GM19468 (cell line): ENCODE measurements at regions not wholly inside any gene's neighbourhood (a gene's known extent, or its start where the extent isn't known, plus 50 kb on each side); places are given as distances from the start of the nearest gene placed in this dataset.
"Not testable (repeated sequence)": the region's sequence is repeated elsewhere in the genome, so short reads cannot be mapped to it uniquely, and the experiment has no call there.

Experiments
- ATAC-seq: cut with Tn5 transposase; IDR thresholded peaks from one replicate; pipeline ENCODE4 v1.9.1; 2021; ENCODE audit warnings: mild to moderate bottlenecking, moderate library complexity, moderate number of reproducible peaks; ENCODE audit not compliant: unreplicated experiment; ENCODE audit errors: extremely low read depth

DNA sequence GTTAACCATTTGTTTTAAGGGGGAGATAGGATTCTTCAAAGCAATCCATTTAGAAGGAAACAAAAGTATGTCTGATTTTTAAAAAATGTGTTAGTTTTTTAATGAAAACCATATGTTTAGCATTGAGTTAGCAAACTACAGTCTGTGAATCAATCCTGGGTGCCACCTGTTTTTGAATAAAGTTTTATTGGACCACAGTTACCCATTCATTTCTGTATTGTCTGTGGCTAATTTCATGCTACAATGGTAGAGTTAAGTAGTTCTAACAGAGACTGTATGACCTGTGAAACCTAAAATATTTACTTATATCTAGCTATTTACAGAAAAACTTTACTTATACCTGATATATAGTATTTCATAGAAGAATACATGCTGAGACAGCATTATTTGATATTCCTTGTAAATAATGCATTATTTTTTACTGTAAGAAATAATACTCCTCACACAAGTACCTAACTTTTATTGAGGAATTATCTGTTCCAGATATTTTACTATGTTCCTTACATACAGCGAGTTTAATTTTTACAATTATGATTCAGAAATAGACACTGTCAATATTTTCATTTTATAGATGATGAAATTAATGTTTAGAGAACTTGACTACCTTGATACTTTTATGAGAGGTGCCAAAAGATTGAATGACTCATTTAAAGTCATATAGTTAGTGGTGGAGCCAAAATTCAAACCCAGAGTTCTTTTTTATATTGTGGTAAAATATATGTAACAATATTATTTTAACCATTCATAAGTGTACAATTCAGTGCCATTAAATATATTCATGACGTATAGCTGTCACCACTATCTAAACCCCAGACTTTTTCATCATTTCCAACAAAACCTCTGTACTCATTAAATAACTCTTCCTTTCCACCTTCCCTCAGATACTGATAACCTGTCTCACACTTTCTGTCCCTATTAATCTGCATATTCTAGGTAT is 122.0 kb downstream of the GLUD2 start:
- no peak for ATAC-seq

DNA sequence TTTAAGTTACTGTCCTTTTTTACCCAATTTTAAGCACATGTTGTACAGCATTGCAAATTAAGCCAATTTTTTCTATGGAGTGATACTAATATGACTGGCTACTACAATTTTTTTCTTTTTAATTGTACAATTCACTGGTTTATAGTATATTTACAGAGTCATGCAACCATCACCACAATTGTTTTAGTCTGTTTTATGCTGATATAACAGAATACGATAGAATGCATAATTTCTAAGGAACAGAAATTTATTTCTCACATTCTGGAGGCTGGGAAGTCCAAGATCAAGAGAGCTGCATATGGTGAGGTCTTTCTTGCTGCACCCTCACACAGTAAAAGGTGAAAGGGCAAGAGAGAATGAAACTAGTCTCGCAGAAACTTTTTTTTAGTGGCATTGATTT is 125.3 kb downstream of the GLUD2 start:
- no peak for ATAC-seq

DNA sequence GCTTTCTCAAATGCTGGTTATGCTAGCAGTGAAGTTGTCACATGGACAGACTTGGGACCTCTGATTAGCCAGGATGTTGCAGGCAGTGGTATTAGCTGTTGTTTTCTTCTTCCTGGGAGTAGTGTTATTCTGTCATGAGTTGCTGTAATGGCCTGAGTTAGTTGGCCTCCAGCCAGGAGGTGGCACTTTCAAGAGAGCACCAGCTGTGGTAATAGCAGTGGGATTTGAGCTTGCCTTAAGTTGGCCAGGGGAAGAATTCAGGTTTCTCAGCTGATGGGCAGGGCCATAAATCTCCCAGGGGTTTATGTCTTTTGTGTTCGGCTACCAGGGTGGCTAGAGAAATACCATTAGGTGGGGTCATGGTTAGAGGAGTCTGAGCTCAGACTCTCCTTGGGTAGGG is 132.6 kb downstream of the GLUD2 start:
- no peak for ATAC-seq

DNA sequence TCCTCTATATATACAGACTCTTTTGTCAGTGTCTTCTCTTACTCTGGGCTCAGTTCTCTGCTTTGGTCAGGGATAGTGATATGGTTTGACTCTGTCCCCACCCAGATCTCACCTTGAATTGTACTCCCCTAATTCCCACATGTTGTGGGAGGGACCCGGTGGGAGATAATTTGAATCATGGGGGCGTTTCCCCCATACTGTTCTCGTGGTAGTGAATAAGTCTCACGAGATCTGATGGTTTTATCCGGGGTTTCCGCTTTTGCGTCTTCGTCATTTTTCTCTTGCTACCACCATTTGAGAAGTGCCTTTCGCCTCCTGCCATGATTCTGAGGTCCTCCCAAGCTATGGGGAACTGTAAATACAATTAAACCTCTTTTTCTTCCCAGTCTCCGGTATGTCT is 144.4 kb downstream of the GLUD2 start:
- no peak for ATAC-seq

DNA sequence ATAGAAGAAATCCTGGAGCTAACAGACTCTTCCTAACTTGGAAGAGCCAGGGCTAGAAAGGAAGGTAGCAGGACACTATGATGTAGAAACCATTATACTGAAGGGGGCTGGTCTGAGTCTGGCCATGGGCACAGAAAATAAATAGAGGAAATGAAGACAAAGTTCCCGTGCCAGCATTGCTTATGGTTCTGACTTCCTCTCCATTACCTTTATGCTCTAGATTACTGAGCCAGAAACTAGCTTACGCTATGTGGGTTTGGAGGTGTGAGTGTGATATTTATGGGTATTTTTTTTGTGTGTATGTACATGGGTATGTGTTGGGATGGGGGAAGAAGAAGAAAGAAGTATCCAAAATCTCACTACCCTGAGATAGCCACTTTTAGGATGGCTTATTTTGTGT is 148.3 kb downstream of the GLUD2 start:
- no peak for ATAC-seq

DNA sequence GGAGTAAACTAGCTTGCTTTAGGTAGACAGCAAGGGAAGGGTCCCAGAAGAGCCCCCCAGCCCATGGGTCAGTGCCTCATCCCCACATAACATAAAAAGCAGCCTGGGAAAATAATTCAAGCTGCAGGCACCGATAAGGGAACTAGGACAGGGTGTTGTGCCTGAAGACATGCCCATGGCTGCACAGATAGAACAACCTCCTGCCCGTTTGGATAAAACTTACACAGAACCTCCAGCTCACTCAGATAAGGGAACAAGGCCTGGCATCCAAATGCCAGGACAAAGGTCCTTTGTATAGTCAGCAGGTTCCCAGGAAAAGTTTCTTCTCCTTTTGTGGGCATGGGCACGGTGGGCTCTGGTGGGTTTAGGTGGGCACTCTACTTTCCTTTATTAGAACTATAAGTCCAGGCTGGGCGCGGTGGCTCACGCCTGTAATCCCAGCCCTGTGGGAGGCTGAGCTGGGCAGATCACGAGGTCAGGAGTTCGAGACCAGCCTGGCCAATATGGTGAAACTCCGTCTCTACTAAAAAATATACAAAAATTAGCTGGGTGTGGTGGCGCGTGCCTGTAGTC is 149.5 kb downstream of the GLUD2 start:
- not testable (repeated sequence) for ATAC-seq

DNA sequence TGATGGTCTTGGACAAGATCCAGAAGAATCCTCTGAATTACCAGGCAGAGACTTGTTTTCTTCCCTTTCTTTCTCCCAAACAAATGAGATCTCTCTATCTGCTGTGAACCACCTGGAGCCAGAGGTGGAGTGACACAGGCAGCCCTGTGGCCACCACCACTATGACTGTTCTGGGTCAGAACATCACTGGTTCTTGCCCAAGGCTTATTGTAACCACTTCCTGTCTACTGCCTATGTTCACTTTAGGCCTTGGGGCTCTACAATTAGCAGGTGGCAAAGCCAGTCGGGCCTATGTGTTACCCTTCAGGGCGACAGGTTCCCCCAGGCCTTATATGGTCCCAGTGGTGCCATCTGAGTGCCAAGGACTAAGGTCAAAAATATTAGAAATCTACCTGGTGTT is 161.2 kb downstream of the GLUD2 start:
- no peak for ATAC-seq

DNA sequence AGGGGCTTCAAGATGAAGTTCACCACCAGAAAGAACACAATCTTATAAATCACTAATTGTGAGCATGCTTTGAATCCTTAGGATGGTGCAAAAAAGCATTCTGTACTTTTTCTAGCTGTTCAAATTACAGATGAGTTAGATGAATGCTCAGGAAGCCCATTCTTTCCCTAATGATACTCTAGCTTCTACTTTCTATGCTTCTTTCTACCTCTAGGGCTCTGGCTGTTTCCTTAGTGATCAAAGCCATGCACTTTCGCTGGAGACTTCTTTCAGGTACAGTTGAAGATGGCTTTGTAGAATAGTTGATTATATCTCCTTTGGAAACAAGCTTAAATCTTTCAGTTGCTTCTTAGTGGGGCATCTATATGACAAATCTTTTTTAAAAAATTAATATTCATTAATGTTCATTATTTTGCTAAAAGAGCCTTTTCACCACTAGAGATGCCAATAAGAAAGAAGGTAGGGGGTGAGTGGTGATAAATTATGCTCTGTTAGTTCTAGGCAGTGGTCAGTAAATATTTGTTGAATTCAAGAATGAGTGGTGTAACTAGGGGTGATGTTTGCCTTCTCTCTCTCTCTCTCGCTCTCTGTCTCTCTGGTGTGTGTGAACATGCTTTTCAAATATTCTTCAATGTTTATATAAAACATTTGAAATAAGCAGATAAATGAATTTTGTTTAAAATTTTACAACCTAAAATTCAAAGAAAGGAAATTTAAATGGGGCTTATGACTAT is 169.4 kb downstream of the GLUD2 start:
- no peak for ATAC-seq

DNA sequence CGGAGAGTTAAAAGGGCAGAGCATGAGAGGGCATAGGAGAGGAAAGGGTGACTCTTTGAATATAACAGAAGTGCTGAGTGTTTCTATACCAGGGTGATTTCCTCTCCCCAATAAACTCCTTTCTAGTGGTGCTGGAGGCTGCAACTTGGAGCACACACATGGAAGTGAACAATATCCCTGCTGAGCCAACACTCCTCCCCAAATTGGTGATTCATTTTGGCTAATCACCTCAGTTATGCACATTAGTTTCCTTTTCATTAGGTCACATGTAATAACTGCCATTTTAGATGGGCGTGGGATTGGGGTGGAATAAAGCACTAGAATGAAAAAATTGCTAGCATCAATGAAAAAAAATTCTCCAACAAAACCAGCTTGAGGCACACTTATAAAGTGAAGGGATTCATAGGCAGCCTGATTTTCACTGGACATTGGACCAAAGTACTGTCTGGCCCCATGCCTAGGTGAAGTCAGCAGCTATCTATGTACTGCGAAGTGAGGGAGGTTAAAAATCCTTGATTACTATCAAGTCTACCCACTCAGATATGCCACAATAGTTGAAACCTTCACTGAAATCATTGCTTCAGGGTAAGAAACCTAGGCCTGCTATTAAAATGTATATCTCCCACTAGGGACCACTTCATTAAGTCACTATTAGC is 174.0 kb downstream of the GLUD2 start:
- no peak for ATAC-seq

DNA sequence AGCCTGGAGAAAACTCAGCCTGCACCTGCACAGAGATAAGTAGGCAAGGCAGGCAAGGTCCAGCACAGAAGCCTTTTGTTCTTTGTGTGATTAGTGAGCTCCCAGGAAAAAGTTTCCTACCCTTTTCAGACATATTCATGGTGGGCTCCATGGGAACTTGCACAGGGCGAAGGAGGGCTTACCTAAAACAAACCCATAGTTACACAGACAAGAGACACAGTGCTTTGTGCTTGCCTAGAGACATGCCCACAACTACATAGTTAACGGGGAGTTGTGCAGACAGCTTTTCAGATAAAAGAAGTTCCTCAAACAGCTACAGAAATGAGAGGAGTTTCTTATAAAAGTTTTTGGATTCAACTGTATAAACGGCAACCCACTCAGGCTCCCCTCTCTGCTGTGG is 180.5 kb downstream of the GLUD2 start:
- no peak for ATAC-seq

DNA sequence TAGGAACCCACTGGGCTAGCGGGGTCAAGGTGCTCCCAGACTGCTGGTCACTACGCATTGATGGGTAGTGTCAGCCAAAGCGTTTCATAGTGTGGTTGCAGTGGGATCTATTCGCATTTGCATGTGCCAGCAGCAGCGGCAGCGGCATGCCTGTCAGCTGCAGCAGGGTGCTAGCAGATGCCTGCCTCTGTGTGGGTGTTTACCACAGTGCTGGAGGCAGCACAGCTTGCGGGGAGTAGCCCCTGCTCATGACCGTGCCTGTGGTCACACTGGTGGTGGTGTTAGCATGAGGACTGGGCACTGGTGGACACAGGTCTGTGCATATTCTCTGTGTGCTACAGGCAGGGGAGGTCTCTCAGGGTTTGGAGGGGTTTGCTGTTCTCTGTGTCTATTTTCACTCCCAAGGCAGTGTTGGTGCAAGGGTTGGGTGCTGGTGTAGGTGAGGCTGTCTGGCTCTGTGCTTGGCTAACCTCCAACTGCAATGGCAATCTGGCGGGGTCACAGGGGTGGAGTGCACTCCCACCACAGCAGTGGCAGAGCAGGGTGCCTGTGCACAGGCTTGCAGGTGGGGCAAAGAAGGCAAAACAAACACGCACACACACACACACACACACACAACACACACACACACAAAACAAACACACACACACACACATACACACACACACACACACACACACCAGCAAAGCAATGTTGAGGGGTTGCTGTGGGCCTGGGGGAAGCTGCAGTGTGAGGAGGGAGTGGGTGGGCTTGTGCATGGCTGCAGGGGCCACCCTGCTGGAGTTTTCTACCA is 184.4 kb downstream of the GLUD2 start:
- ATAC-seq = no peak

DNA sequence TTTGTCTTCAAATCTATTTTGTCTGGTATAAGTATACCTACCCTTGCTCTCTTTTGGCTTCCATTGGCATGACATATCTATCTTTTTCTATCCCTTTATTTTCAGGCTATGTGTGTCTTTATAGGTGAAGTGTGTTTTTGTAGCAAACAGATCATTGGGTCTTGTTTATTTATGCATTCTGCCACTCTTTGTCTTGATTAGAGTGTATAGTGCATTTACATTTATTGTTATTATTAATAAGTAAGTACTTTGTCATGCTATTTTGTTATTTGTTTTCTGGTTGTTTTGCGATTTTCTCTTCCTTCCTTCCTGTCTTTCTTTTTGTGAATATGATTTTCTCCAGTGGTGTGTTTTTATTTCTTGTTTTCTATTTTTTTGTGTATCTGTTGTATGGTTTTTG is 188.6 kb downstream of the GLUD2 start:
- no peak for ATAC-seq

DNA sequence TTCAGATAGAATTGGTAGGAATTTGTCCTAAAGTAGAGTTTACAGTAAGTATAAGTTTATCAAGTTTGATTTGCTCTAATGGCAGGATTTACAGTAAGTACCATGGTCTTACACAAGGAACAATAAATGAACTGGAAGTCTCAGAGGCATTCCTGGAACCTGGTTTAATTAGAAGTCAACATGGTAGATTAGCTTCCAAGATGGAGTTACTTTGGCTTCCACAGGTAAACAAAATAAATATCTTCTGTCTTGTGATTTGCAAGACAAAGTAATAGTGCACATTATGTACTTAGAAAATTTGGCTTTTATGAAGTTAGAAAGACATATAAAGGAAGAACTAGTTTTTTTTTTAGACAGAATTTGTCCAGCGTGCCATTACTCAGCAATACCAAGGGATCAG is 190.7 kb downstream of the GLUD2 start:
- ATAC-seq = no peak

DNA sequence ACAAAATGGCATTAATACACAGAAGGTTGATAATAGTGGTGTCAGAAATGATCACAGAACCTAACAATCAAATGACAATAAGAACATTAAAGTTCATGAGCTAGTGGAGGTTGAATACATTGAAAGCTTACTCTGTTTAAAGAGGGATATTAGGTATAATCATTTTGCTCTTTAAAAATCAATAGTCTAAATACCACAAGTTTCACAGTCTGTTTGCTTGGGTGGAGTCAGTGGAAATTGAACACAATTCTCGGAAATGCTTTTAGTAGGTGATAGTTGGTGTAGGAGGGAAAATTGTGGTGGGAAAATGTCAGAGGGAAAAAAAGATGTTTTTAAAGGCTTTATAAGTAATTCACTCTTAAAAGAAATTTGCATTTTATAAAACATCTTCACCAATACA is 197.1 kb downstream of the GLUD2 start:
- ATAC-seq = no peak

DNA sequence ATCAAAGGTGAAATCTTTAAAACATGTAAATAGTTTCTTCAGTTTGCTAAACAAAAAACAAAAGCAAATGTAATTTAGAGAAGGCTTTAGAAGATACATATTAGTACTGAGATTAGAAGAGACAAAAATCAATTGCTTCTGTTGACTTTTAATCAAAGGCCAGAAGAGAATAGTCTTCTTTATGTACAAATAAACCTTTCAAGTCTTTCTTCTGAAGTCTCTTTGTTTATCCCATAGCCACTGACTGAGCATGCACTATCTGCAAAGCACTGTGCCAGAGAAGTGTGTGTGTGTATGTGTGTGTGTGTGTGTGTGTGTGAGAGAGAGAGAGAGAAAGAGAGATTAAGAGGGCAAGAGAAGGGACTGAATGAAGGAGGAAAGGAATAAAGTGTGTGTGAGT is 198.4 kb downstream of the GLUD2 start:
- no peak for ATAC-seq

DNA sequence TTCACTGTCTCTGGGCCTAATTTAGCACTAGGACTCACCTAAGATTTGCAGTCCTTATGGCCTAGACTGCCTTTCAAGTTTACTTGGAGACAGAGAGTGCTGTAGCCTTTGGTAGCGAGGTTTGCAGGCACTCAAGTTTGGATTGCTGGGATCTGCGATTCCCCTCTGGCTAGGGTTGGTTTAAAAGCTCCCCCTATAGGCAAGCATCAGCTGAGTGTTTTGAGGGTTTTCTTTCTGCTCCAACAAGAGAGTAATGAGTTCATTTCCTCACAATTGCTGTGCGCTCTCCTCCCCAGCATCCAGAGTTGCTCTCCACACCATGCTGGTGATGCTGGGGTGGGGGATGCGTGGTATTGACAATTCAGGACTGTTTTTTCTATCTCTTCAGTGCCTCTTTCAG is 206.9 kb downstream of the GLUD2 start:
- no peak for ATAC-seq

DNA sequence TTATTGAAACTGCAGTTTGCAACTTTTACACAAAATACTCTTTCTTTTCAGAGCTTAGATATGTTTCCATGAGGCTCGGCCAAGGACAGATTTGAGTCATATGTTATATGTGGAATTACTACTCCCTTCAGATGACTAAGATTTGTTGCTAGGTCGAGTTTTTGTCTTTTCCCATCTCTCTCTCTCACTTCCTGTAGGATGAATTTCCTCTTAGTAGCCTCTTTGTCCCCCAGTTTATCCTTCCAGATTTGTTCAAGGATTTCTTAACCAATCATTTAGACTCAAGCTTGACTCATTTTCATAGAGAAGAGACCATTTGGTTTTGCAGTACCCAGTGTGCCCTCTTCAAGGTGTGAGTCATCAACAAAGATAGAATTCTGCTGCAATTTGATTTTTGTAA is 209.2 kb downstream of the GLUD2 start:
- ATAC-seq = no peak

DNA sequence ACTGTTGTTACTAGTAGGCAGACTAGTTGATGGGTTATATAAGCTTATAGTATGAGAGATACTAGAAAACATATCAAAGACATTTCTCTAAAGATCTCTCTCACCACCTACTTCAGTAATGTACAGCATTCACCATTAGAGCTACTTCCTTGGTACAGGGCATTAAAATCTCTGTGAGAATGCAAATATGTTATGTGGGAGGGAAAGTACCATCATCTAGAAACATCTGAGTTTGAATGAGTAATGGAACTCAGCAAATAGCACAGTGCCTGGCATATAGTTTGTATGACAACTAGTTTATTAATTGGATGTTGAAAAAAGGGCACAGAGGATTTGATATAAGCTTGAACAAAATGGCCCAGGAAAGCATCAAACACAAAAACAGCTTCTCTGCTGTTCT is 211.1 kb downstream of the GLUD2 start:
- ATAC-seq = no peak

DNA sequence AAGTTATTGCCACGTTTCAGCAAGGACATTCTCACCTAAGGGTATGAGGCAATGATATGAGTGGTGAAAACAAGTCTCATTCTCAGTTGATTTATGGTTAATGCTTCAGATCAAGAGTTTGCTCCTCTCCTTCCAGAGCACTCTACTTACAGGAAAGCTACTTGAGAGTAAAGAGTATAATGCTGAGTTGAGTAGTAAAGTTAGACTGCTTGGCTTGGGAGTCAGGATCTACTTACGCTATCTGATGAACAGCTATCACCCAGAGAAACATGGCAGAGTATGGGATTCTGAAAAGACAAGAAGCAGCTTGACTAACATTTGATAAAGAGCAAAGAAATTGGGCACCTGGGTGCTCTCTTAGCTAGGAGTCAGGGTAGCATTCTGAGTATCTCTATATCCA is 211.8 kb downstream of the GLUD2 start:
- ATAC-seq = no peak
